GM19455 (cell line): ENCODE measurements at regions not wholly inside any gene's neighbourhood (a gene's known extent, or its start where the extent isn't known, plus 50 kb on each side); places are given as distances from the start of the nearest gene placed in this dataset.

Experiments
- ATAC-seq: cut with Tn5 transposase; IDR thresholded peaks from one replicate; pipeline ENCODE4 v1.9.1; 2021; ENCODE audit not compliant: unreplicated experiment

GRCh38 chr3:72191209-72191960 is 406.4 kb upstream of the PROK2 start:
- no peak for ATAC-seq

- ATAC-seq = no peak
Observed at GRCh38 chr3:72190050-72190449, 405.1 kb upstream of the PROK2 start.

- no peak for ATAC-seq
Observed at GRCh38 chr3:72189339-72189738, 404.4 kb upstream of the PROK2 start.

GRCh38 chr3:72188536-72188935 is 403.6 kb upstream of the PROK2 start:
- no peak for ATAC-seq

GRCh38 chr3:72187131-72187530 is 402.2 kb upstream of the PROK2 start:
- no peak for ATAC-seq

GRCh38 chr3:72186400-72186855 is 401.5 kb upstream of the PROK2 start:
- no peak for ATAC-seq

- ATAC-seq = no peak
Observed at GRCh38 chr3:72185549-72186399, 400.8 kb upstream of the PROK2 start.

GRCh38 chr3:72183489-72183888 is 398.5 kb upstream of the PROK2 start:
- ATAC-seq = no peak

- ATAC-seq = no peak
Observed at GRCh38 chr3:72182206-72182605, 397.3 kb upstream of the PROK2 start.

- no peak for ATAC-seq
Observed at GRCh38 chr3:72181251-72181650, 396.3 kb upstream of the PROK2 start.

GRCh38 chr3:72180405-72180804 is 395.5 kb upstream of the PROK2 start:
- ATAC-seq = no peak

- ATAC-seq = no peak
Observed at GRCh38 chr3:72179107-72179464, 394.1 kb upstream of the PROK2 start.

- no peak for ATAC-seq
Observed at GRCh38 chr3:72178463-72179106, 393.6 kb upstream of the PROK2 start.

- peak; percentile 44 for ATAC-seq
Observed at GRCh38 chr3:72177075-72178050, 392.4 kb upstream of the PROK2 start.

GRCh38 chr3:72176537-72177041 is 391.6 kb upstream of the PROK2 start:
- peak; percentile 92 for ATAC-seq

GRCh38 chr3:72175296-72175858 is 390.4 kb upstream of the PROK2 start:
- ATAC-seq = no peak

- ATAC-seq = no peak
Observed at GRCh38 chr3:72174890-72175289, 389.9 kb upstream of the PROK2 start.

GRCh38 chr3:72174040-72174439 is 389.1 kb upstream of the PROK2 start:
- ATAC-seq = no peak

- ATAC-seq = no peak
Observed at GRCh38 chr3:72171946-72172345, 387.0 kb upstream of the PROK2 start.

GRCh38 chr3:72171463-72171881 is 386.5 kb upstream of the PROK2 start:
- ATAC-seq = no peak
